Common myeloid progenitor, CD34-positive (primary cell): ENCODE measurements at regions not wholly inside any gene's neighbourhood (a gene's known extent, or its start where the extent isn't known, plus 50 kb on each side); places are given as distances from the start of the nearest gene placed in this dataset.

Source experiments
- CTCF ChIA-PET: fragments of 350-600 bp; sonication (Branson Sonifier 250); formaldehyde crosslinking; loops from one replicate; lab custom pipeline; 2021; ENCODE audit warnings: antibody characterized with exemption; lab: Charles Lee
- POLR2A ChIA-PET: fragments of 350-600 bp; sonication (Branson Sonifier 250); formaldehyde crosslinking; loops from one replicate; lab custom pipeline; 2021; ENCODE audit warnings: antibody characterized with exemption; lab: Charles Lee
- DNase-seq, 3 donors: peaks; one replicate each; pipeline versions ENCODE4 v3.0.0 to v3.0.0-alpha.2; 2013
- H3K27ac ChIP-seq, 2 experiments: 1 replicate in 1 of 2; 2 replicates in 1 of 2; pipeline ENCODE4 v1.7.0; 2013; ENCODE audit warnings: inconsistent platforms in 2 of 2, low read length in 2 of 2, mild to moderate bottlenecking in 2 of 2, low read depth in 1 of 2, moderate library complexity in 1 of 2; ENCODE audit not compliant: severe bottlenecking in 2 of 2, insufficient read depth in 1 of 2, poor library complexity in 1 of 2
- H3K27me3 ChIP-seq, 5 experiments: replicated peaks in 2 of 5; 1 replicate in 3 of 5; 2 replicates in 2 of 5; pipeline versions ENCODE4 v1.6.1 to v1.7.0; 2013; ENCODE audit warnings: low read length in 4 of 5, mild to moderate bottlenecking in 2 of 5, moderate library complexity in 2 of 5, inconsistent platforms in 1 of 5; ENCODE audit not compliant: insufficient read depth in 5 of 5, control insufficient read depth in 4 of 5
- H3K36me3 ChIP-seq, 4 experiments: 1 replicate in 2 of 4; 2 replicates in 2 of 4; pipeline versions ENCODE4 v1.6.1 to v1.7.0; 2013; ENCODE audit warnings: low read length in 3 of 4, control low read depth in 1 of 4, mild to moderate bottlenecking in 1 of 4; ENCODE audit not compliant: control insufficient read depth in 4 of 4, insufficient read depth in 4 of 4
- H3K4me1 ChIP-seq, 4 experiments: 1 replicate in 3 of 4; 2 replicates in 1 of 4; pipeline versions ENCODE4 v1.6.1 to v1.7.1; 2013; ENCODE audit warnings: low read length in 3 of 4, mild to moderate bottlenecking in 3 of 4, control low read depth in 1 of 4, inconsistent platforms in 1 of 4, moderate library complexity in 1 of 4; ENCODE audit not compliant: control insufficient read depth in 4 of 4, insufficient read depth in 4 of 4; ENCODE audit errors: control extremely low read depth in 1 of 4
- H3K4me3 ChIP-seq, 7 experiments: 1 replicate in 4 of 7; 2 replicates in 3 of 7; pipeline versions ENCODE4 v1.5.1 to v1.7.0; 2013; ENCODE audit warnings: mild to moderate bottlenecking in 7 of 7, low read length in 6 of 7, moderate library complexity in 6 of 7, inconsistent platforms in 2 of 7, low read depth in 2 of 7, control low read depth in 1 of 7; ENCODE audit not compliant: insufficient read depth in 4 of 7, control insufficient read depth in 1 of 7; ENCODE audit errors: extremely low read depth in 1 of 7
- H3K9me3 ChIP-seq, 5 experiments: 1 replicate in 4 of 5; 2 replicates in 1 of 5; pipeline versions ENCODE4 v1.6.1 to v1.7.1; 2013; ENCODE audit warnings: low read length in 4 of 5, mild to moderate bottlenecking in 2 of 5, inconsistent platforms in 1 of 5, low read depth in 1 of 5, moderate library complexity in 1 of 5; ENCODE audit not compliant: control insufficient read depth in 4 of 5, insufficient read depth in 2 of 5; ENCODE audit errors: control extremely low read depth in 1 of 5
- WGBS: methylation state at CpG from one replicate; pipeline ENCODE4 v1.1.5; 2013; ENCODE audit not compliant: insufficient coverage; 5-methylcytosine and 5-hydroxymethylcytosine counted together

DNA sequence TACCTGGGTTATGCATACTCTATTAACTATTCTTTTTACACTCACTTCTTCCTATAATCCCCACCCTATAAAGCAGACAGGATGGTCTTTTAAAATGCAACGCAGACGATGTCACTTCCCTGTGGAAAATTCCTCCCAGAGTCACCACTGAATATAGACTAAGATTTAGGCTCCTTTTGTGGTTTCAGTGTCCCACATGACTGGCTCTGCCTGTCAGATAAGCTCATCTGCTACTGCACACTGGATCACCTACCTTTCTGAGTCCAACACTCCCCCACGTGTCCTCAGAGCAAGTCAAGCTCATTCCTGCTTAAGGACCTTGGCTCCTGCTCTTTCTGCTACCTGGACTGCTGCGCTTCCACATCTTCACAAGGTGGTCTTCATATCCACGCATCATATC lies 73.0 kb upstream of the SIPA1L2 start:
- Histone ChIP-seq H3K36me3 (no peaks in the 10 kb centered on the region), H3K4me1 (peaks cover 4 to 9% (median 9%) of the 10 kb centered on the region in 4 experiments), H3K27ac (no peak overlapping the region), H3K9me3 (peaks cover 0 to 12% (median 0%) of the 10 kb centered on the region in 5 experiments), H3K27me3 (no peaks in the 10 kb centered on the region), H3K4me3 (no peak overlapping the region)
- POLR2A ChIA-PET: no interaction called here
- no peak for DNase-seq
- CTCF ChIA-PET: no interaction called here
- WGBS: 93% methylated on average over 5 of the region's 5 CpGs

- Histone ChIP-seq H3K36me3 (no peaks in the 10 kb centered on the region), H3K4me3 (no peak overlapping the region), H3K9me3 (peaks cover 0 to 12% (median 0%) of the 10 kb centered on the region in 5 experiments), H3K27ac (no peak overlapping the region), H3K4me1 (peaks cover 4 to 11% (median 9%) of the 10 kb centered on the region in 4 experiments), H3K27me3 (no peaks in the 10 kb centered on the region)
- POLR2A ChIA-PET: interaction anchor here (0.6 kb wide), 1 partner anchor 47 kb away, joined by 3 read pairs; no protein-coding TSS in a partner anchor
- 71% methylated on average over 2 of the region's 2 CpGs for WGBS
- DNase-seq: no peak
- CTCF ChIA-PET: interaction anchor here (0.6 to 0.7 kb wide), 2 partner anchors 242 to 1470 kb away, joined by 4 read pairs; no protein-coding TSS in a partner anchor
Observed at GRCh38 chr1:232704256-232704655, 74.3 kb upstream of the SIPA1L2 start.

- WGBS: 75% methylated on average over 4 of the region's 7 CpGs
- peak; percentile 48 to 85 (median 80) for DNase-seq
- POLR2A ChIA-PET: interaction anchor here (0.6 kb wide), 1 partner anchor 47 kb away, joined by 3 read pairs; no protein-coding TSS in a partner anchor
- CTCF ChIA-PET: interaction anchor here (0.6 kb wide), 1 partner anchor 1471 kb away, joined by 4 read pairs; no protein-coding TSS in a partner anchor
- H3K27me3 ChIP-seq: no peaks in the 10 kb centered on the region
- peaks cover 0 to 12% (median 0%) of the 10 kb centered on the region in 5 experiments for H3K9me3 ChIP-seq
- no peak overlapping the region for H3K27ac ChIP-seq
- H3K4me3 ChIP-seq: no peak overlapping the region
- H3K4me1 ChIP-seq: peaks cover 4 to 14% (median 9%) of the 10 kb centered on the region in 4 experiments
- H3K36me3 ChIP-seq: no peaks in the 10 kb centered on the region
Observed at GRCh38 chr1:232704694-232705680, 75.1 kb upstream of the SIPA1L2 start.

DNA sequence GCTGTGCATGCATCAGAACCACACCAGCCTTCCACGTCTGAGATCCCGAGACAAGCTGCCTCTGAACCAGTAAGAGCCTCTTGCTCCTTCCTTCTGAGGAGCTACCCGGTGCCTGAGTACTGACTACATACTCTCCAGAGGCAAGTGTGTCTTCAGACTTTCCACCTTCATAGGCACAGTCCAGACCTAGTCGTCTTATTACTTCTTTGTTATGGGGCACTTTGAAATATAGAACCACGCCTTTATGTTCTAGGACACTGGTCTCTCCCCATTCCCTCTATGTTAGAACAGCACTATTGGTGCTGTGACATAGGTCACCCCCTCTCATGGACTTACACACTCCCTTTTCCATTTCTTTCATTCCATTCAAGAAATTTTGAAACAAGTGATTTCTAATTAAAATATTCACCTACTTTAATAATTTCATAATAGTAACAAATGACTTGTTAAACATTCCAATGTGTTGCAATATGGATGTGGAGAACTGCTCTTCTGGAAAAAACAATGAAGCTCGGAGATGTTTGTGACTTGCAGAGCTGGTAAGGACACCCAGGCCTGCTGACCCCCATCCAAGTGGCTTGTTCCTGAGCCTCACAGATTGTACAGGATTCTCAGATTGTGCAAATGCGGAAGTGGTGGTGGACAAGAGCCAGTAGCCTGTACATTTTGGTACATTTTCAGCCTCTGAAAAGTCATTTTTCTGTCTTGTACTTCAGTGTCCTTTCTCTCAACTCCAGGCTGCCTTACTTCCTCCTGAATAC lies 76.1 kb upstream of the SIPA1L2 start:
- H3K4me1 ChIP-seq: peaks cover 4 to 14% (median 9%) of the 10 kb centered on the region in 4 experiments
- H3K36me3 ChIP-seq: no peaks in the 10 kb centered on the region
- 100% methylated on average over 6 of the region's 7 CpGs for WGBS
- ChIA-PET CTCF (no interaction called here), POLR2A (no interaction called here)
- no peak for DNase-seq
- H3K27ac ChIP-seq: no peak overlapping the region
- H3K9me3 ChIP-seq: peaks cover 0 to 11% (median 0%) of the 10 kb centered on the region in 5 experiments
- no peak overlapping the region for H3K4me3 ChIP-seq
- H3K27me3 ChIP-seq: no peaks in the 10 kb centered on the region

DNA sequence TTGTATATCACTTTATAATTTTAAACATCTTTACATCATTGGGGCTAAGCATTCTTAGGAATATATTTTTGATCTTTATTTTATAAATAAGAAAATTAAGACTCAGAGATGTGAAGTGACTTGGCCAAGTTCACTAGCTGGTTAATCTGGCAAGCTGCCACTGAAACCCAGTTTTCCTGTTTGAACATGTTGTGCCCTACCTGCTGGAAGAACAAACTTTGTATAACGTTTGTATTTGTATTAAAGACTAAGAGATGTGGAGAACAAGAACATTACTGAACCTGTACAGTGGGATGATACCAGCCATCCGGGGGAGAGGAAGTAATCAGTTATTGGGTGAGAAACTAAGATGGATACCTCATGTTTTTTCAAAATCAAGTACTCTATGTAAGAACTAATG lies 77.2 kb upstream of the SIPA1L2 start:
- DNase-seq: no peak
- CTCF ChIA-PET: no interaction called here
- 29% methylated on average over 1 of the region's 2 CpGs for WGBS
- Histone ChIP-seq H3K27ac (no peak overlapping the region), H3K4me3 (no peak overlapping the region), H3K4me1 (peaks cover 4 to 14% (median 9%) of the 10 kb centered on the region in 4 experiments), H3K36me3 (no peaks in the 10 kb centered on the region), H3K9me3 (peaks cover 0 to 3% (median 0%) of the 10 kb centered on the region in 5 experiments), H3K27me3 (no peaks in the 10 kb centered on the region)
- POLR2A ChIA-PET: no interaction called here

- H3K4me3 ChIP-seq: no peak overlapping the region
- H3K27ac ChIP-seq: no peak overlapping the region
- peaks cover 0 to 2% (median 0%) of the 10 kb centered on the region in 5 experiments for H3K9me3 ChIP-seq
- no peak for DNase-seq
- H3K4me1 ChIP-seq: peaks cover 3 to 8% (median 5%) of the 10 kb centered on the region in 4 experiments
- WGBS: 97% methylated on average over 5 of the region's 5 CpGs
- H3K36me3 ChIP-seq: no peaks in the 10 kb centered on the region
- POLR2A ChIA-PET: no interaction called here
- no peaks in the 10 kb centered on the region for H3K27me3 ChIP-seq
- CTCF ChIA-PET: interaction anchor here (1.1 kb wide), 1 partner anchor 13 kb away, joined by 3 read pairs; no protein-coding TSS in a partner anchor
Observed at GRCh38 chr1:232709386-232709785, 79.5 kb upstream of the SIPA1L2 start.
